ENCODE measurements at regions not wholly inside any gene's neighbourhood (a gene's known extent, or its start where the extent isn't known, plus 50 kb on each side); places are given as distances from the start of the nearest gene placed in this dataset.
"Not testable (repeated sequence)": the region's sequence is repeated elsewhere in the genome, so short reads cannot be mapped to it uniquely, and the experiment has no call there.

GRCh38 chr17:71516149-71516548 lies 604.7 kb upstream of the SOX9 start:
- DNase-seq: no peak

- no peak for DNase-seq
Measured at GRCh38 chr17:71519285-71519684, 601.5 kb upstream of the SOX9 start.

DNA sequence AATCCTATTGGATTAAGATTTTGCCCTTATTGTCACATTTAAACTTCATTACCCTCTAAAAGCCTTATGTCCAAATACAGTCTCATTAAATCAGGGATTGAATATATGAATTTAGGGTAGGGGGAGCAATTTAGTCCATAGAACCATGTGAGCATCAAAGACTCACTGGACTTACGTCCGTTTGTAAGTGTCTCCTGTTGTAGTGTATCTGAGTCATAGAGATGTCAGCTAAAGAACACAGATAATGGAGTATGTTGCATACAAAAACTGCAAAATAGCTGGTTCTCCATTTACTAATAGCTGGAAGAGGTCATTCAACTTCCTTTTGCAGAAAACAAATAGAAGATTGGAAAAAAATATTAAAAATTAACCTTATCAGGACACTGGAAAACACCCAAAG lies 599.1 kb upstream of the SOX9 start:
- DNase-seq: no peak

- no peak for DNase-seq
Measured at GRCh38 chr17:71522383-71522782, 598.4 kb upstream of the SOX9 start.

- no peak for DNase-seq
Measured at GRCh38 chr17:71527311-71527710, 593.5 kb upstream of the SOX9 start.

- no peak for DNase-seq
Measured at GRCh38 chr17:71528210-71528609, 592.6 kb upstream of the SOX9 start.

- DNase-seq: no peak
Measured at GRCh38 chr17:71530248-71530647, 590.6 kb upstream of the SOX9 start.

DNA sequence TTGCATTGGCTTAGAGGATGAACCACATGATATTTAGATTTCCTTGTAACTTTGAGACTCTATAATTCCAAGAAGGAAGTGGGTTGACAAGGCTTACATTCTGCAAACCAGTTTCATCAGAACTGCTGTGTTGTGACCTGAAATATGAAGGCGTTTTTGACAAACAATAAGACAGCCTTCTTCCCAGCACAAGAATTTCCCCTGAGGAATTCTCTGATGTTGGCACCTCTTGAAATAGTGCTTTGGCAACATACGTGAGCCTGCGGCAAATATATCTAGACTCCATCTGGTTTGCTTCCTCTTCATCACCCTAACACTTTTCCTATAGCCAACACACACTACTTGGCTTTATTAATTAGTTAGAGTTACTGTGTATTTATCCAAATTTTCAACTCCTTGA lies 585.5 kb upstream of the SOX9 start:
- no peak for DNase-seq

- no peak for DNase-seq
Measured at GRCh38 chr17:71546419-71546818, 574.4 kb upstream of the SOX9 start.

GRCh38 chr17:71547904-71548303 lies 572.9 kb upstream of the SOX9 start:
- DNase-seq: no peak

- no peak for DNase-seq
Measured at GRCh38 chr17:71548540-71549190, 572.2 kb upstream of the SOX9 start.

GRCh38 chr17:71550675-71551074 lies 570.1 kb upstream of the SOX9 start:
- no peak for DNase-seq

DNA sequence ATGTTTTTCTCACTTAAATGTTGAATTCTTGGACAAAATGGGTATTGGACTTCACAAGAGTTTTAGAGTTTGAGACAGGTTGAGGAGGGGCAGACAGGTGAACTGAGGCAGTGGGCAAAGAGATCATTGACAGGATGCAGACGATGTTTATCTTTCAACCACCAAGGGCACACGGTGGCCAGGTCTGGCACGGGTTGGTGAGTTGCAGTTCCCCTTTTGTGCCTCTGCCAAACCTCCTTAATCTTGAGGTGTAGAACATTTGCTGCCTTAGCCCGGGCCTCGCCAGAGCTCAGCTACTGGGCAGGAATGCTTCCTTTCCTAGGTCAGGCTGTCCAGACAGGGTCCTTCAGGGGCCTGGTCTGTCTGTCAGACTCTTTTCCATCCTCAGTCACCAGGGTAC lies 567.4 kb upstream of the SOX9 start:
- DNase-seq: no peak

- DNase-seq: no peak
Measured at GRCh38 chr17:71558901-71559300, 561.9 kb upstream of the SOX9 start.

GRCh38 chr17:71572343-71572742 lies 548.5 kb upstream of the SOX9 start:
- DNase-seq: no peak

DNA sequence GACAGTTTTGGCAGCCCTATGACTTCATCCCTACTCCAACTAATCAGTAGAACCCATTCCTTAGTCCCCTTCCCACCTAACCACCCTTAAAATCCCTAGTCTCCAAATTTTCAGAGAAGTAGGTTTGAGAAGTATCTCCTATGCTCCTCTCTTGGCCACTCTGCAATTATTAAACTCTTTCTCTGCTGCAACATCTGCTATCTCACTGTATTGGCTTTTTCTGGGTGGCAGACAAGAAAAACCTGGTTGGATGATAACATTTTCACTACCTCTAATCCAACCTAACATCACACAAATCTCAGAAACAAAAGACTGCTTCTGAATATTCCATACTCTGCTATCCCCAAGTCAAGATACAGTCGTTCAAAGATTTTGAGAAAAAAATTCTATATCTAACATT lies 542.4 kb upstream of the SOX9 start:
- DNase-seq: no peak

GRCh38 chr17:71580220-71580619 lies 540.6 kb upstream of the SOX9 start:
- DNase-seq: no peak

- no peak for DNase-seq
Measured at GRCh38 chr17:71585540-71585939, 535.3 kb upstream of the SOX9 start.

- DNase-seq: no peak
Measured at GRCh38 chr17:71592431-71592830, 528.4 kb upstream of the SOX9 start.

DNA sequence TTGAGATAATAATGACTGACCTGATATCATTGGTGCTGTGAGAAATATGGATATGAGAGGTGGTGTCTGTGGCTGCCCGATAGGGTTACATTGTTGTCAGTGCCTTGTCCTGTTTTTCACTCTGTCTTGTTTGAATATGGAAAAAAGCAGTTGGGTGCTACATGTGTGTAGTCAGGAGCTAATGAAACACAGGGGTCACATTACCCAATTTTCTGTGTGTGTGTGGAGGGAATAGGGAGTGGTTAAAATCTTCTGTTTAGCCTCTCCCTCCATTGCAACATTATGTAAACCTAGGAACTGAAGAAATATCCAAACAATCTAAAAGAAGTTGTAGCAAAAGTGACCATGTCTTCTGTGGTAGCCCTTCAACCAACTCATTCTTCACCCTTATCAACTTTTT lies 527.7 kb upstream of the SOX9 start:
- no peak for DNase-seq

DNA sequence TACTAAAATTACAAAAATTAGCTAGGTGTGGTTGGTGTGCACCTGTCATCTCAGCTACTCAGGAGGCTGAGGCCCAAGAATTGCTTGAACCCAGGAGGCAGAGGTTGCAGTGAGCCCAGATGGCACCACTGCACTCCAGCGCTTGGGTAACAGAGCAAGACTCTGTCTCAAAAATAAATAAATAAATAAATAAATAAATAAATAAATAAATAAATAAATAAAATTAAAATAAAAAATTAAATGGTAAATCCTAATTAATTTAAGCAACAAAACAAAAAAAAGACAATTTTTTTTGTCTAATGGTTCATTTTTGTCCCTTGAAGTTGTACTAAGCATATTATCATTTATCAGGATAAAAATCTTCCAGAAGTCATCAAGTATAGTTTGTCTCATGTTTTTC lies 521.2 kb upstream of the SOX9 start:
- not testable (repeated sequence) for DNase-seq

DNA sequence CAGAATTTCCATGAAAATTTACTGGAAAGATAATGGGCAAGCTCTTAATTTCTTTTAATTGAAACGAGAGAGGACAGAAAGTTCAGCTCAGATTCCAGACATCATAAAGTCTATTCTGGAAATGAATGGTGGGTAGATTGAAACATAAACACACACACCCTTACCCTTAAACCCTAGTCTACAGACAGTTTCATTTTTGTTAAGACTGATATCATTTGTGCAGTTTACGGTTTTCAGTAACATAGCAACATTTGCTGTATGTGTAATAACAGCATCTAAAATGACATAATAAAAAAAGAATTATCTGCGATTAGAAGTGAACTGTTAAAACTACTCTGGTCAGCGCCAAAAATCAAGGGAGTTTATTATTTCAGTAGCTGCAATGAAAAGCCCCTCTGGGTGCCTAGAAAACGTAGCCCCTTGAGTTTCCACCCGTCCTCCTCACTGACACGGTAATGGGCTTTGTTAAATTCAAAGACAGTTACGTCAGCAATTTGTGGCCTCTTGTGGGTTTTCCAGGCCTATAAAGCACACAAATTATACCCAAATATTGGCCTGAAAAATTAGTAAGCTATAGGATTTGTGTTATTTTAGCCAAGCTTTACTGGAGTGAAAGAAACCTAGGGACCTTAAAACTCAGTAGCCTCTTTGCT lies 520.6 kb upstream of the SOX9 start:
- DNase-seq: no peak

- no peak for DNase-seq
Measured at GRCh38 chr17:71601894-71602504, 518.8 kb upstream of the SOX9 start.

DNA sequence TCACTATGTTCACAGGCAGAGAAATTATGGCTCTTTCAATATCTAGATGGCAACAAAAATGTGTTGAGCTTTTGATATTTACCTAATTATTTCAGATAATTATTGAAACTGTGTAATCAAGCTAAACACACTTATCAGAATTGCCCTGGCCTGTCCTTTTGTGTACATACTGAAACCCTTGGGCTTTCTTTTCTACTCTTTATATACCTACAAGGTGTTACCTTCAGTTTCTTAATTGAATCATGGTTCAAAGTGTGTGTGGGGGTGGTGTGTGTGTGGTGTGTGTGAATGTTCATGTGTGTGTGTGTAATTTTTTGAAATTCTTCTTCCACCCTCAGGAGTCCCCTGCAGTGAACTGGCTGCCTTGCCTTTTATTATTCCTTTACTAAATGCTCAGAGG lies 506.8 kb upstream of the SOX9 start:
- DNase-seq: no peak

DNA sequence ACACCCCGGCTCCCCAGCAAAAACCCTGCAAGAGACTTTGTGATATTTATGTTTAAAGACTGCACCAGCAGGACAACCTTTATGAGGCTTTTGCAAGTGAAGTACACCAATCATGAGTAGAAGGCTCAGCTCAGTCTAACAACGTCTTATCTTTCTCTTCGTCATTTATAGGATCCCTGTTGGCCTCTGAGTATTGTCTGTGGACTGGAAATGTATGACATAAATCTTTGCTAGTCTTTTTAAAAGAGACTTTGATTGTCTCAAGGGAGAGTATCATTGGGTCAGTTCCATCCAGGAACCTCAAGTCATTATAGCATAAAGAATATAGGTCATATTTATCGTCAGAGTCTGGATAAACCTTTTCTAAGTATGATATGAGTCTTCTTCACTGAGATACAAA lies 505.0 kb upstream of the SOX9 start:
- DNase-seq: no peak
